ENCODE measurements at regions not wholly inside any gene's neighbourhood (a gene's known extent, or its start where the extent isn't known, plus 50 kb on each side); places are given as distances from the start of the nearest gene placed in this dataset.

DNA sequence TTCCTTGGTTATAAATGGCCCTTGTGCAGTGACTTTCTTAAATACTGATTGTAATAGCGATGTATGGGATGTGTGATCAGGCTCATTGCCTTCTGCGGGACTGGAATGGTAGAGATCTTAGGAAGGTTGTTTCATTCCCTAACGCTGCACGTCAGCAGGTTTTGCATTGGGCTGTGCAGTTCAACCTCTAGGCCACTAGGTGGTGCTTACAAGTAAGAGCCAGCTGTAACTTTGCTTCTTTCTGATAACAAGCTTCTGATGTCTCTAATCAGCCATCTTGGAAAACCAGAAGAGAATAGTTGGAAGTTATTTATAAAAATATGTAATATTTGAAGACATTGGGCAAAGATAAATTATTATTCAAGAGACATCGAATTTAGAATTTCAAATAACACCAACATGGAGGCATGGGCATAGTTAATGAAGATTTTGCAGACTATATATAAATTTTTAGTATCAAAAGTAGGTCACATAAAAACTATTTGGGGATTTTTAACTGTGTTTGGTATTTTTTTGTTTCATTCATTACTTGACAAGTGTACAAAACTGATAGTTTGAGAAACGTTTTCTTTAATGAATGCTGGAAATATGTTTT, 339.7 kb upstream of the PCDH7 start:
- TF ChIP-seq POLR2A (IDR thresholded peaks at IDR 0.05), result no peak
- TF ChIP-seq CTCF (IDR thresholded peaks at IDR 0.05 in 4 of 5, conservative IDR thresholded peaks at IDR 0.05 in 1 of 5), result peak in 1 of 5 experiments; percentile 28
